BJ (cell line): ENCODE measurements at regions not wholly inside any gene's neighbourhood (a gene's known extent, or its start where the extent isn't known, plus 50 kb on each side); places are given as distances from the start of the nearest gene placed in this dataset.
"Not testable (repeated sequence)": the region's sequence is repeated elsewhere in the genome, so short reads cannot be mapped to it uniquely, and the experiment has no call there.

ENCODE experiments used
- CTCF ChIA-PET: fragments of 350-600 bp; formaldehyde crosslinking; extraction: SDS; loops from one replicate; lab custom pipeline; 2021; ENCODE audit warnings: antibody characterized with exemption, inconsistent platforms; lab: Yijun Ruan, JAX
- POLR2A ChIA-PET: fragments of 300-600 bp; sonication (Branson Sonifier 250); formaldehyde crosslinking; extraction: SDS; loops from one replicate; lab custom pipeline; 2021; ENCODE audit warnings: antibody characterized with exemption; lab: Charles Lee
- DNase-seq: peaks from one replicate; pipeline ENCODE4 v3.0.0-alpha.2; 2011; ENCODE audit warnings: low read depth
- H3K27me3 ChIP-seq: 2 replicates; pipeline ENCODE4 v1.6.0; 2011; ENCODE audit warnings: low read length; ENCODE audit not compliant: control insufficient read depth, insufficient read depth
- H3K36me3 ChIP-seq: 2 replicates; pipeline ENCODE4 v1.5.1; 2011; ENCODE audit warnings: low read length; ENCODE audit not compliant: control insufficient read depth, insufficient read depth
- H3K4me3 ChIP-seq: 2 replicates; pipeline ENCODE4 v1.5.1; 2011; ENCODE audit warnings: low read depth, mild to moderate bottlenecking, control low read depth, low read length
- CTCF ChIP-seq: IDR thresholded peaks from 2 replicates; pipeline ENCODE4 v1.5.1; 2011; ENCODE audit warnings: low read depth, mild to moderate bottlenecking, control low read depth, inconsistent platforms, low read length, moderate library complexity; ENCODE audit not compliant: insufficient read depth

GRCh38 chr15:75782926-75783325 lies 60.3 kb upstream of the UBE2Q2 start:
- CTCF ChIA-PET, result interaction anchor here (1.6 kb wide), 1 partner anchor 19 kb away, joined by 7 read pairs; no protein-coding TSS in a partner anchor
- no peak for TF ChIP-seq CTCF
- no peaks in the 10 kb centered on the region for H3K36me3 ChIP-seq
- peaks cover 22% of the 10 kb centered on the region for H3K27me3 ChIP-seq
- no peak overlapping the region for H3K4me3 ChIP-seq
- POLR2A ChIA-PET, result no interaction called here
- DNase-seq, result no peak

- CTCF ChIA-PET, result interaction anchor here (1.5 kb wide), 1 partner anchor 48 kb away, joined by 4 read pairs; no protein-coding TSS in a partner anchor
- peaks cover 12% of the 10 kb centered on the region for H3K27me3 ChIP-seq
- H3K36me3 ChIP-seq, H3K4me3 ChIP-seq, POLR2A ChIA-PET, DNase-seq: not testable (repeated sequence)
These were observed 62.3 kb upstream of the UBE2Q2 start for GRCh38 chr15:75780995-75781394.

GRCh38 chr15:75779504-75779903 lies 63.7 kb upstream of the UBE2Q2 start:
- ChIA-PET CTCF (interaction anchor here (1.1 to 1.5 kb wide), 2 partner anchors 22 to 47 kb away, joined by 3 to 4 read pairs; no protein-coding TSS in a partner anchor), POLR2A (no interaction called here)
- no peak for TF ChIP-seq CTCF
- Histone ChIP-seq H3K27me3 (peaks cover 11% of the 10 kb centered on the region), H3K36me3 (no peaks in the 10 kb centered on the region), H3K4me3 (no peak overlapping the region)
- no peak for DNase-seq

- CTCF ChIA-PET, result interaction anchor here (1.1 to 2.2 kb wide), 5 partner anchors 10 to 139 kb away, joined by 3 to 12 read pairs (median 4); no protein-coding TSS in a partner anchor
- POLR2A ChIA-PET, H3K4me3 ChIP-seq, H3K27me3 ChIP-seq, H3K36me3 ChIP-seq, DNase-seq: not testable (repeated sequence)
These were observed 64.4 kb upstream of the CSPG4 start for GRCh38 chr15:75776871-75777610.

GRCh38 chr15:75776065-75776423 lies 63.4 kb upstream of the CSPG4 start:
- H3K4me3 ChIP-seq, result no peak overlapping the region
- ChIA-PET POLR2A (no interaction called here), CTCF (interaction anchor here (1.1 to 2.2 kb wide), 5 partner anchors 11 to 138 kb away, joined by 3 to 12 read pairs (median 4); no protein-coding TSS in a partner anchor)
- peaks cover 3% of the 10 kb centered on the region for H3K27me3 ChIP-seq
- no peaks in the 10 kb centered on the region for H3K36me3 ChIP-seq
- DNase-seq, result no peak
- no peak for TF ChIP-seq CTCF

GRCh38 chr15:75775296-75776064 lies 62.8 kb upstream of the CSPG4 start:
- ChIA-PET POLR2A (no interaction called here), CTCF (interaction anchor here (0.6 to 1.6 kb wide), 2 partner anchors 13 to 43 kb away, joined by 3 read pairs; no protein-coding TSS in a partner anchor)
- DNase-seq, result no peak
- TF ChIP-seq CTCF, result no peak
- Histone ChIP-seq H3K36me3 (no peaks in the 10 kb centered on the region), H3K27me3 (peaks cover 2% of the 10 kb centered on the region; the same call in 1 of the 2 replicates), H3K4me3 (no peak overlapping the region)

GRCh38 chr15:75773974-75774373 lies 61.3 kb upstream of the CSPG4 start:
- DNase-seq, POLR2A ChIA-PET, H3K27me3 ChIP-seq, H3K36me3 ChIP-seq, CTCF ChIA-PET, H3K4me3 ChIP-seq: not testable (repeated sequence)

- CTCF ChIA-PET, H3K27me3 ChIP-seq, H3K36me3 ChIP-seq, DNase-seq, POLR2A ChIA-PET, H3K4me3 ChIP-seq: not testable (repeated sequence)
These were observed 58.4 kb upstream of the CSPG4 start for GRCh38 chr15:75771054-75771453.
